Endothelial cell of umbilical vein (primary cell): ENCODE measurements at regions not wholly inside any gene's neighbourhood (a gene's known extent, or its start where the extent isn't known, plus 50 kb on each side); places are given as distances from the start of the nearest gene placed in this dataset.

Experiments used
- BruUV-seq: library from RNA; stranded (reverse); fragments of 400-500 nt; replicated peaks from 2 replicates; lab custom pipeline; 2021; lab: Mats Ljungman, UMichigan
- CTCF ChIA-PET: fragments of 300-600, 350-600 bp; sonication (Branson Sonifier 250); formaldehyde crosslinking; loops from one replicate; lab custom pipeline; 2021; ENCODE audit warnings: antibody characterized with exemption, inconsistent platforms; lab: Charles Lee
- POLR2A ChIA-PET: fragments of 300-600, 350-600 bp; sonication (Branson Sonifier 250); formaldehyde crosslinking; loops from one replicate; lab custom pipeline; 2021; ENCODE audit warnings: antibody characterized with exemption, inconsistent platforms; lab: Charles Lee
- DNase-seq: peaks from one replicate; pipeline ENCODE4 v3.0.0-alpha.2; 2011; ENCODE audit warnings: low read depth, low spot score
- FAIRE-seq: peaks from 2 replicates; lab custom pipeline; 2011; peaks lifted over from hg19 to GRCh38; lab: Jason Lieb, UNC
- H2AFZ ChIP-seq: 2 replicates; pipeline ENCODE4 v1.6.0; 2012; ENCODE audit warnings: low read depth, low read length, control low read depth, inconsistent platforms
- H3K27ac ChIP-seq: 2 replicates; pipeline ENCODE4 v1.5.1; 2011; ENCODE audit warnings: low read depth, mild to moderate bottlenecking, control low read depth, low read length, moderate library complexity; ENCODE audit not compliant: insufficient read depth
- H3K27me3 ChIP-seq, 2 experiments: 2 replicates each; pipeline versions ENCODE4 v1.6.0 to v1.6.1; 2011; ENCODE audit warnings: low read length in 2 of 2, mixed read lengths in 1 of 2; ENCODE audit not compliant: control insufficient read depth in 2 of 2, insufficient read depth in 2 of 2
- H3K36me3 ChIP-seq, 2 experiments: 2 replicates in 1 of 2; 3 replicates in 1 of 2; pipeline ENCODE4 v1.5.1; 2011; ENCODE audit warnings: low read length in 2 of 2, mild to moderate bottlenecking in 1 of 2, moderate library complexity in 1 of 2; ENCODE audit not compliant: control insufficient read depth in 2 of 2, insufficient read depth in 2 of 2; ENCODE audit errors: extremely low read depth in 1 of 2
- H3K4me1 ChIP-seq: 3 replicates; pipeline ENCODE4 v1.5.1; 2011; ENCODE audit warnings: mild to moderate bottlenecking, low read length; ENCODE audit not compliant: control insufficient read depth, insufficient read depth; ENCODE audit errors: extremely low read depth
- H3K4me2 ChIP-seq: 2 replicates; pipeline ENCODE4 v1.6.1; 2011; ENCODE audit warnings: low read length, control low read depth, mixed read lengths; ENCODE audit not compliant: insufficient read depth
- H3K4me3 ChIP-seq, 3 experiments: fragments of 200-600 bp in 1 of 3; sonication (generic), shearing (Covaris generic) in 1 of 3; replicated peaks in 1 of 3; 2 replicates each; pipeline ENCODE4 v1.5.1; 2011 to 2016; ENCODE audit warnings: control low read depth in 3 of 3, low read length in 3 of 3, mild to moderate bottlenecking in 2 of 3, inconsistent platforms in 1 of 3, low read depth in 1 of 3, moderate library complexity in 1 of 3; ENCODE audit not compliant: insufficient read depth in 1 of 3
- H3K79me2 ChIP-seq: 2 replicates; pipeline ENCODE4 v1.6.0; 2012; ENCODE audit warnings: low read length, inconsistent platforms; ENCODE audit not compliant: control insufficient read depth, insufficient read depth
- H3K9ac ChIP-seq: replicated peaks from 2 replicates; pipeline ENCODE3; 2011; ENCODE audit warnings: low read length, control low read depth; ENCODE audit not compliant: insufficient read depth; ENCODE audit errors: extremely low read depth
- H3K9me1 ChIP-seq: replicated peaks from 3 replicates; pipeline ENCODE4 v1.6.0; 2011; ENCODE audit warnings: mild to moderate bottlenecking, low read length; ENCODE audit not compliant: control insufficient read depth, insufficient read depth; ENCODE audit errors: extremely low read depth
- H3K9me3 ChIP-seq: replicated peaks from 2 replicates; pipeline ENCODE4 v1.5.1; 2012; ENCODE audit warnings: low read length, inconsistent platforms; ENCODE audit not compliant: control insufficient read depth, insufficient read depth
- H4K20me1 ChIP-seq: replicated peaks from 2 replicates; pipeline ENCODE3; 2011; ENCODE audit warnings: mild to moderate bottlenecking, low read length; ENCODE audit not compliant: control insufficient read depth, insufficient read depth; ENCODE audit errors: extremely low read depth
- CTCF ChIP-seq, 2 donors: IDR thresholded peaks; 1 replicate in 1 of 2; 2 replicates in 1 of 2; pipeline ENCODE4 v1.5.1; 2011; ENCODE audit warnings: low read length in 2 of 2, mild to moderate bottlenecking in 2 of 2, moderate library complexity in 2 of 2, control low read depth in 1 of 2, inconsistent platforms in 1 of 2, low read depth in 1 of 2; ENCODE audit not compliant: insufficient read depth in 1 of 2; ENCODE audit errors: extremely low read depth in 1 of 2
- EZH2 ChIP-seq: IDR thresholded peaks from 2 replicates; pipeline ENCODE4 v1.6.1; 2012; ENCODE audit warnings: borderline replicate concordance, low read depth, mild to moderate bottlenecking, moderate library complexity, low read length, inconsistent platforms; ENCODE audit not compliant: severe bottlenecking
- FOS ChIP-seq: IDR thresholded peaks from 2 replicates; pipeline ENCODE4 v1.6.1; 2011; ENCODE audit warnings: mild to moderate bottlenecking, low read length, moderate library complexity, borderline replicate concordance; ENCODE audit not compliant: insufficient read depth
- GATA2 ChIP-seq: IDR thresholded peaks from 2 replicates; pipeline ENCODE4 v1.7.0; 2011; ENCODE audit warnings: low read depth, mild to moderate bottlenecking, moderate library complexity, mixed read lengths, low read length; ENCODE audit not compliant: insufficient read length, insufficient read depth
- JUN ChIP-seq: IDR thresholded peaks from 2 replicates; pipeline ENCODE4 v1.6.1; 2011; ENCODE audit warnings: borderline replicate concordance, low read depth; ENCODE audit not compliant: insufficient read length, insufficient read depth
- MAX ChIP-seq: IDR thresholded peaks from 2 replicates; pipeline ENCODE4 v1.6.1; 2011; ENCODE audit not compliant: insufficient read depth, insufficient read length
- MYC ChIP-seq: IDR thresholded peaks from one replicate; pipeline ENCODE4 v1.6.1; 2011; ENCODE audit warnings: mild to moderate bottlenecking, low read depth, low read length
- POLR2A ChIP-seq: IDR thresholded peaks from 2 replicates; pipeline ENCODE4 v1.6.1; 2012; ENCODE audit warnings: low read depth, mild to moderate bottlenecking, control low read depth, low read length
- POLR2AphosphoS5 ChIP-seq: IDR thresholded peaks from 2 replicates; pipeline ENCODE4 v1.6.1; 2012; ENCODE audit warnings: low read depth, mild to moderate bottlenecking, control low read depth, low read length, moderate library complexity; ENCODE audit not compliant: insufficient read depth
- dilution Hi-C: fragments of 300-500 bp; cut with MboI; formaldehyde crosslinking; loops from one replicate; pipeline ENCODE4 v1.15.0; 2019; ENCODE audit warnings: low sequenced_read_pairs; ENCODE audit not compliant: extremely low pct_ligation_motif_present
- intact Hi-C: fragments of 100-400 bp; cut with micrococcal nuclease; formaldehyde crosslinking; loops from one replicate; pipeline ENCODE4 v1.10.0; 2022

GRCh38 chr13:90906554-90906953 lies 440.9 kb upstream of the MIR17HG start:
- H4K20me1 ChIP-seq: no peaks in the 10 kb centered on the region
- DNase-seq (no peak), FAIRE-seq (no peak)
- dilution Hi-C loops: no loop called here
- no peak overlapping the region for H3K27ac ChIP-seq
- H2AFZ ChIP-seq: no peak overlapping the region
- H3K36me3 ChIP-seq: no peaks in the 10 kb centered on the region
- CTCF ChIA-PET: no interaction called here
- POLR2A ChIA-PET: no interaction called here
- H3K4me1 ChIP-seq: no peaks in the 10 kb centered on the region
- no peaks in the 10 kb centered on the region for H3K79me2 ChIP-seq
- no peak overlapping the region for H3K4me2 ChIP-seq
- no peak overlapping the region for H3K9ac ChIP-seq
- intact Hi-C loops: no loop called here
- H3K9me3 ChIP-seq: no peaks in the 10 kb centered on the region
- no peak for TF ChIP-seq MAX
- no peak for TF ChIP-seq GATA2
- TF ChIP-seq POLR2AphosphoS5: no peak
- no peak for TF ChIP-seq POLR2A
- TF ChIP-seq CTCF (IDR thresholded peaks at IDR 0.05; ENCODE audit: extremely low read depth in 1 of 2, insufficient read depth in 1 of 2, low read depth in 1 of 2, low read length in 2 of 2): no peak
- TF ChIP-seq FOS: no peak
- TF ChIP-seq MYC: no peak
- TF ChIP-seq JUN: no peak
- no peak for TF ChIP-seq EZH2
- H3K27me3 ChIP-seq: no peaks in the 10 kb centered on the region
- no peak overlapping the region for H3K4me3 ChIP-seq
- no peaks in the 10 kb centered on the region for H3K9me1 ChIP-seq
- BruUV-seq: no TSS peak
